HepG2 (cell line): ENCODE measurements at regions not wholly inside any gene's neighbourhood (a gene's known extent, or its start where the extent isn't known, plus 50 kb on each side); places are given as distances from the start of the nearest gene placed in this dataset.

Experiments
- CTCF ChIP-seq: sonication (generic); formaldehyde crosslinking; IDR thresholded peaks from 2 replicates; pipeline ENCODE4 v1.5.0; 2020; ENCODE audit warnings: mild to moderate bottlenecking, missing genetic modification reagents, moderate library complexity
- MAFG ChIP-seq: sonication (generic); formaldehyde crosslinking; IDR thresholded peaks from 2 replicates; pipeline ENCODE4 v1.5.1; 2020; ENCODE audit warnings: mild to moderate bottlenecking, missing genetic modification reagents
- MYC ChIP-seq: sonication (generic); formaldehyde crosslinking; IDR thresholded peaks from 2 replicates; pipeline ENCODE4 v1.9.0; 2021; ENCODE audit warnings: missing genetic modification reagents, borderline replicate concordance
- NR2F6 ChIP-seq, 2 experiments: IDR thresholded peaks; 2 replicates each; pipeline ENCODE4 v1.6.1; 2016; ENCODE audit warnings: antibody characterized with exemption in 1 of 2, mild to moderate bottlenecking in 1 of 2
- USF2 ChIP-seq, 2 experiments: sonication (generic) in 1 of 2; formaldehyde crosslinking in 1 of 2; IDR thresholded peaks; 2 replicates each; pipeline versions ENCODE4 v1.5.1 to v1.6.1; 2011 to 2020; ENCODE audit warnings: borderline replicate concordance in 1 of 2, low read depth in 1 of 2, low read length in 1 of 2, mild to moderate bottlenecking in 1 of 2, missing genetic modification reagents in 1 of 2, moderate library complexity in 1 of 2
- ZNF138 ChIP-seq: sonication (generic); formaldehyde crosslinking; IDR thresholded peaks from 2 replicates; pipeline ENCODE4 v1.5.0; 2020; ENCODE audit warnings: mild to moderate bottlenecking, low read depth, missing genetic modification reagents
- TF ChIP-seq, protein P1 (sequence below): sonication (generic); formaldehyde crosslinking; IDR thresholded peaks from 2 replicates; pipeline ENCODE4 v1.4.0; 2020; ENCODE audit warnings: missing genetic modification reagents

GRCh38 chr12:67377021-67377420 is 107.9 kb downstream of the CAND1 start:
- no peak for TF ChIP-seq NR2F6 (IDR thresholded peaks at IDR 0.05)
- TF ChIP-seq NR2F6 (CRISPR knock-in tag; IDR thresholded peaks at IDR 0.05), result no peak
- no peak for TF ChIP-seq ZNF138 (CRISPR knock-in tag)
- TF ChIP-seq, protein P1, sequence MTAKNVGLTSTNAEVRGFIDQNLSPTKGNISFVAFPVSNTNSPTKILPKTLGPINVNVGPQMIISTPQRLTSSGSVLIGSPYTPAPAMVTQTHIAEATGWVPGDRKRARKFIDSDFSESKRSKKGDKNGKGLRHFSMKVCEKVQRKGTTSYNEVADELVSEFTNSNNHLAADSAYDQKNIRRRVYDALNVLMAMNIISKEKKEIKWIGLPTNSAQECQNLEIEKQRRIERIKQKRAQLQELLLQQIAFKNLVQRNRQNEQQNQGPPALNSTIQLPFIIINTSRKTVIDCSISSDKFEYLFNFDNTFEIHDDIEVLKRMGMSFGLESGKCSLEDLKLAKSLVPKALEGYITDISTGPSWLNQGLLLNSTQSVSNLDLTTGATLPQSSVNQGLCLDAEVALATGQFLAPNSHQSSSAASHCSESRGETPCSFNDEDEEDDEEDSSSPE (CRISPR knock-in tag), result no peak
- TF ChIP-seq MAFG (CRISPR knock-in tag), result no peak
- no peak for TF ChIP-seq USF2 (IDR thresholded peaks at IDR 0.05; ENCODE audit: low read depth, low read length)
- TF ChIP-seq USF2 (CRISPR knock-in tag; IDR thresholded peaks at IDR 0.05; ENCODE audit: borderline replicate concordance), result no peak
- TF ChIP-seq CTCF, result no peak
- no peak for TF ChIP-seq MYC (CRISPR knock-in tag)
